ENCODE measurements at regions not wholly inside any gene's neighbourhood (a gene's known extent, or its start where the extent isn't known, plus 50 kb on each side); places are given as distances from the start of the nearest gene placed in this dataset.

GRCh38 chr2:205937211-205937610 lies 148.8 kb downstream of the INO80D start:
- no peak for DNase-seq (ENCODE audit: low read depth in 3 of 3)

- no peak for DNase-seq (ENCODE audit: low read depth in 3 of 3)
These were observed 149.5 kb downstream of the INO80D start for GRCh38 chr2:205936446-205936845.

GRCh38 chr2:205934443-205934842 lies 151.5 kb downstream of the INO80D start:
- no peak for DNase-seq (ENCODE audit: low read depth in 3 of 3)

GRCh38 chr2:205932861-205933260 lies 153.1 kb downstream of the INO80D start:
- no peak for DNase-seq (ENCODE audit: low read depth in 3 of 3)

GRCh38 chr2:205931388-205931787 lies 154.6 kb downstream of the INO80D start:
- no peak for DNase-seq (ENCODE audit: low read depth in 3 of 3)

- no peak for DNase-seq (ENCODE audit: low read depth in 3 of 3)
These were observed 155.8 kb downstream of the INO80D start for GRCh38 chr2:205930209-205930608.

- DNase-seq (ENCODE audit: low read depth in 3 of 3) = no peak
These were observed 156.6 kb downstream of the INO80D start for GRCh38 chr2:205929246-205929942.

GRCh38 chr2:205925373-205926337 lies 160.3 kb downstream of the INO80D start:
- peak; percentile 32 to 73 (median 56) for DNase-seq (ENCODE audit: low read depth in 3 of 3)

- DNase-seq (ENCODE audit: low read depth in 3 of 3) = no peak
These were observed 161.3 kb downstream of the INO80D start for GRCh38 chr2:205924676-205925075.

- DNase-seq (ENCODE audit: low read depth in 3 of 3) = no peak
These were observed 170.8 kb downstream of the INO80D start for GRCh38 chr2:205915130-205915524.

- no peak for DNase-seq (ENCODE audit: low read depth in 3 of 3)
These were observed 171.5 kb downstream of the INO80D start for GRCh38 chr2:205914213-205915129.

GRCh38 chr2:205913668-205914067 lies 172.3 kb downstream of the INO80D start:
- DNase-seq (ENCODE audit: low read depth in 3 of 3) = no peak

- no peak for DNase-seq (ENCODE audit: low read depth in 3 of 3)
These were observed 174.7 kb downstream of the INO80D start for GRCh38 chr2:205911306-205911705.

GRCh38 chr2:205909184-205909572 lies 176.8 kb downstream of the INO80D start:
- DNase-seq (ENCODE audit: low read depth in 3 of 3) = no peak

- no peak for DNase-seq (ENCODE audit: low read depth in 3 of 3)
These were observed 177.5 kb downstream of the INO80D start for GRCh38 chr2:205908212-205909183.

GRCh38 chr2:205906419-205906818 lies 179.6 kb downstream of the INO80D start:
- DNase-seq (ENCODE audit: low read depth in 3 of 3) = no peak

- no peak for DNase-seq (ENCODE audit: low read depth in 3 of 3)
These were observed 180.4 kb downstream of the INO80D start for GRCh38 chr2:205905576-205905975.

GRCh38 chr2:205904873-205905272 lies 181.1 kb downstream of the INO80D start:
- no peak for DNase-seq (ENCODE audit: low read depth in 3 of 3)

GRCh38 chr2:205903549-205904129 lies 182.3 kb downstream of the INO80D start:
- peak in 1 of 3 experiments; percentile 2 for DNase-seq (ENCODE audit: low read depth in 3 of 3)

- no peak for DNase-seq (ENCODE audit: low read depth in 3 of 3)
These were observed 183.1 kb downstream of the INO80D start for GRCh38 chr2:205902900-205903237.
